Liver (tissue), 8 donors: ENCODE measurements at regions not wholly inside any gene's neighbourhood (a gene's known extent, or its start where the extent isn't known, plus 50 kb on each side); places are given as distances from the start of the nearest gene placed in this dataset.

Source experiments
- DNase-seq: peaks from one replicate; pipeline ENCODE4 v3.0.0-alpha.2; 2017; ENCODE audit warnings: low spot score
- H3K27ac ChIP-seq, 2 donors: one replicate each; pipeline ENCODE4 v1.7.0; 2013; ENCODE audit warnings: inconsistent platforms in 2 of 2, low read length in 2 of 2, control low read depth in 1 of 2, low read depth in 1 of 2, mild to moderate bottlenecking in 1 of 2
- H3K27me3 ChIP-seq, 4 donors: one replicate each; pipeline versions ENCODE4 v1.6.1 to v1.7.0; 2013; ENCODE audit warnings: low read length in 3 of 4, inconsistent platforms in 1 of 4, mild to moderate bottlenecking in 1 of 4, moderate library complexity in 1 of 4; ENCODE audit not compliant: control insufficient read depth in 4 of 4, insufficient read depth in 4 of 4
- H3K36me3 ChIP-seq, 4 donors: one replicate each; pipeline versions ENCODE4 v1.6.1 to v1.7.0; 2013; ENCODE audit warnings: low read length in 3 of 4, mild to moderate bottlenecking in 3 of 4, low read depth in 1 of 4, moderate library complexity in 1 of 4; ENCODE audit not compliant: control insufficient read depth in 4 of 4, insufficient read depth in 3 of 4
- H3K4me1 ChIP-seq, 4 donors: one replicate each; pipeline versions ENCODE4 v1.6.1 to v1.7.0; 2013; ENCODE audit warnings: low read length in 3 of 4, mild to moderate bottlenecking in 3 of 4, moderate library complexity in 1 of 4; ENCODE audit not compliant: control insufficient read depth in 4 of 4, insufficient read depth in 4 of 4
- H3K4me3 ChIP-seq, 3 donors: one replicate each; pipeline versions ENCODE4 v1.6.1 to v1.7.0; 2013; ENCODE audit warnings: low read length in 3 of 3, control low read depth in 1 of 3, low read depth in 1 of 3, mild to moderate bottlenecking in 1 of 3
- H3K9ac ChIP-seq, 2 donors: one replicate each; pipeline ENCODE4 v1.7.0; 2013; ENCODE audit warnings: low read length in 2 of 2, mild to moderate bottlenecking in 2 of 2, moderate library complexity in 2 of 2, control low read depth in 1 of 2, low read depth in 1 of 2
- H3K9me3 ChIP-seq, 4 donors: one replicate each; pipeline versions ENCODE4 v1.6.1 to v1.7.0; 2013; ENCODE audit warnings: low read length in 3 of 4; ENCODE audit not compliant: control insufficient read depth in 4 of 4
- EGR1 ChIP-seq, 2 donors: IDR thresholded peaks; 2 replicates each; pipeline ENCODE4 v1.6.1; 2016 to 2018; ENCODE audit warnings: antibody characterized with exemption in 2 of 2, low read depth in 2 of 2
- FOXA1 ChIP-seq: IDR thresholded peaks from 2 replicates; pipeline ENCODE4 v1.6.1; 2016; ENCODE audit warnings: antibody characterized with exemption
- FOXA2 ChIP-seq: IDR thresholded peaks from 2 replicates; pipeline ENCODE4 v1.6.1; 2016; ENCODE audit warnings: antibody characterized with exemption
- GABPA ChIP-seq, 2 donors: IDR thresholded peaks in 1 of 2; conservative IDR thresholded peaks in 1 of 2; 2 replicates each; pipeline ENCODE4 v1.6.1; 2016; ENCODE audit warnings: antibody characterized with exemption in 2 of 2, mild to moderate bottlenecking in 1 of 2, moderate library complexity in 1 of 2
- HNF4A ChIP-seq, 2 donors: conservative IDR thresholded peaks; 2 replicates each; pipeline ENCODE4 v1.6.1; 2016; ENCODE audit warnings: antibody characterized with exemption in 2 of 2, mild to moderate bottlenecking in 2 of 2
- HNF4G ChIP-seq: IDR thresholded peaks from 2 replicates; pipeline ENCODE4 v1.6.1; 2016; ENCODE audit warnings: antibody characterized with exemption
- JUND ChIP-seq, 2 donors: IDR thresholded peaks; 2 replicates each; pipeline ENCODE4 v1.6.1; 2016; ENCODE audit warnings: antibody characterized with exemption in 2 of 2
- MAX ChIP-seq: IDR thresholded peaks from 2 replicates; pipeline ENCODE4 v1.6.1; 2016; ENCODE audit warnings: antibody characterized with exemption
- NR2F2 ChIP-seq: IDR thresholded peaks from 2 replicates; pipeline ENCODE4 v1.6.1; 2016; ENCODE audit warnings: antibody characterized with exemption
- REST ChIP-seq: IDR thresholded peaks from 2 replicates; pipeline ENCODE4 v1.6.1; 2016; ENCODE audit warnings: antibody characterized with exemption, mild to moderate bottlenecking
- RXRA ChIP-seq, 2 donors: IDR thresholded peaks; 2 replicates each; pipeline ENCODE4 v1.6.1; 2017 to 2018; ENCODE audit warnings: antibody characterized with exemption in 2 of 2, mild to moderate bottlenecking in 1 of 2
- SP1 ChIP-seq: IDR thresholded peaks from 2 replicates; pipeline ENCODE4 v1.6.1; 2018; ENCODE audit warnings: antibody characterized with exemption, mild to moderate bottlenecking
- TAF1 ChIP-seq: conservative IDR thresholded peaks from 2 replicates; pipeline ENCODE4 v1.6.1; 2016; ENCODE audit warnings: antibody characterized with exemption, mild to moderate bottlenecking
- WGBS: extraction: QIAGEN DNeasy Blood & Tissue Kit; methylation state at CpG from one replicate; pipeline ENCODE4 v1.1.7; 2013; 5-methylcytosine and 5-hydroxymethylcytosine counted together
- TF ChIP-seq, protein P1 (sequence below): IDR thresholded peaks from 2 replicates; pipeline ENCODE4 v1.6.1; 2016; ENCODE audit warnings: antibody characterized with exemption
- TF ChIP-seq, protein P2 (sequence below): fragments of 150-350 bp; IDR thresholded peaks from 2 replicates; pipeline ENCODE4 v1.5.1; 2017; ENCODE audit warnings: improper control_type of control experiment, low read depth, low read length; ENCODE audit not compliant: missing input control
- TF ChIP-seq, protein P3 (sequence below): IDR thresholded peaks from 2 replicates; pipeline ENCODE4 v1.6.1; 2016; ENCODE audit warnings: antibody characterized with exemption
- donor health status: healthy.
- donor health status: healthy.
- donor health status: healthy.
- donor health status: healthy.
- donor health status: healthy.

- Histone ChIP-seq H3K9ac (no peak overlapping the region), H3K36me3 (no peaks in the 10 kb centered on the region), H3K27ac (no peak overlapping the region), H3K4me3 (no peak overlapping the region), H3K4me1 (no peaks in the 10 kb centered on the region), H3K9me3 (no peaks in the 10 kb centered on the region), H3K27me3 (peaks cover 0 to 7% (median 2%) of the 10 kb centered on the region in 4 donors)
- TF ChIP-seq FOXA2 (no peak), NR2F2 (no peak), RXRA (IDR thresholded peaks at IDR 0.05) (no peak), HNF4A (conservative IDR thresholded peaks at IDR 0.05) (no peak), SP1 (no peak), MAX (no peak), EGR1 (IDR thresholded peaks at IDR 0.05; ENCODE audit: low read depth in 2 of 2) (no peak), FOXA1 (no peak), REST (no peak)
- WGBS: 43% methylated on average over 3 of the region's 3 CpGs
- DNase-seq: no peak
Measured at GRCh38 chr12:66744956-66745383, 66.1 kb upstream of the GRIP1 start.

GRCh38 chr12:66746489-66747201 lies 67.8 kb upstream of the GRIP1 start:
- Histone ChIP-seq H3K36me3 (no peaks in the 10 kb centered on the region), H3K4me3 (no peak overlapping the region), H3K9me3 (no peaks in the 10 kb centered on the region), H3K27me3 (peaks cover 0 to 4% (median 2%) of the 10 kb centered on the region in 4 donors), H3K4me1 (no peaks in the 10 kb centered on the region), H3K9ac (no peak overlapping the region), H3K27ac (no peak overlapping the region)
- WGBS: 30% methylated on average over 1 of the region's 1 CpG
- no peak for DNase-seq
- TF ChIP-seq, protein P1, sequence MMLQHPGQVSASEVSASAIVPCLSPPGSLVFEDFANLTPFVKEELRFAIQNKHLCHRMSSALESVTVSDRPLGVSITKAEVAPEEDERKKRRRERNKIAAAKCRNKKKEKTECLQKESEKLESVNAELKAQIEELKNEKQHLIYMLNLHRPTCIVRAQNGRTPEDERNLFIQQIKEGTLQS: no peak
- TF ChIP-seq HNF4A (conservative IDR thresholded peaks at IDR 0.05): no peak
- TF ChIP-seq GABPA (IDR thresholded peaks at IDR 0.05 in 1 of 2, conservative IDR thresholded peaks at IDR 0.05 in 1 of 2): no peak
- TF ChIP-seq REST: no peak
- no peak for TF ChIP-seq FOXA1
- TF ChIP-seq, protein P2, sequence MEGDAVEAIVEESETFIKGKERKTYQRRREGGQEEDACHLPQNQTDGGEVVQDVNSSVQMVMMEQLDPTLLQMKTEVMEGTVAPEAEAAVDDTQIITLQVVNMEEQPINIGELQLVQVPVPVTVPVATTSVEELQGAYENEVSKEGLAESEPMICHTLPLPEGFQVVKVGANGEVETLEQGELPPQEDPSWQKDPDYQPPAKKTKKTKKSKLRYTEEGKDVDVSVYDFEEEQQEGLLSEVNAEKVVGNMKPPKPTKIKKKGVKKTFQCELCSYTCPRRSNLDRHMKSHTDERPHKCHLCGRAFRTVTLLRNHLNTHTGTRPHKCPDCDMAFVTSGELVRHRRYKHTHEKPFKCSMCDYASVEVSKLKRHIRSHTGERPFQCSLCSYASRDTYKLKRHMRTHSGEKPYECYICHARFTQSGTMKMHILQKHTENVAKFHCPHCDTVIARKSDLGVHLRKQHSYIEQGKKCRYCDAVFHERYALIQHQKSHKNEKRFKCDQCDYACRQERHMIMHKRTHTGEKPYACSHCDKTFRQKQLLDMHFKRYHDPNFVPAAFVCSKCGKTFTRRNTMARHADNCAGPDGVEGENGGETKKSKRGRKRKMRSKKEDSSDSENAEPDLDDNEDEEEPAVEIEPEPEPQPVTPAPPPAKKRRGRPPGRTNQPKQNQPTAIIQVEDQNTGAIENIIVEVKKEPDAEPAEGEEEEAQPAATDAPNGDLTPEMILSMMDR: no peak
- TF ChIP-seq HNF4G: no peak
- no peak for TF ChIP-seq SP1
- TF ChIP-seq JUND (IDR thresholded peaks at IDR 0.05): no peak
- no peak for TF ChIP-seq RXRA (IDR thresholded peaks at IDR 0.05)
- no peak for TF ChIP-seq MAX
- no peak for TF ChIP-seq TAF1
- no peak for TF ChIP-seq EGR1 (IDR thresholded peaks at IDR 0.05; ENCODE audit: low read depth in 2 of 2)
- TF ChIP-seq, protein P3, sequence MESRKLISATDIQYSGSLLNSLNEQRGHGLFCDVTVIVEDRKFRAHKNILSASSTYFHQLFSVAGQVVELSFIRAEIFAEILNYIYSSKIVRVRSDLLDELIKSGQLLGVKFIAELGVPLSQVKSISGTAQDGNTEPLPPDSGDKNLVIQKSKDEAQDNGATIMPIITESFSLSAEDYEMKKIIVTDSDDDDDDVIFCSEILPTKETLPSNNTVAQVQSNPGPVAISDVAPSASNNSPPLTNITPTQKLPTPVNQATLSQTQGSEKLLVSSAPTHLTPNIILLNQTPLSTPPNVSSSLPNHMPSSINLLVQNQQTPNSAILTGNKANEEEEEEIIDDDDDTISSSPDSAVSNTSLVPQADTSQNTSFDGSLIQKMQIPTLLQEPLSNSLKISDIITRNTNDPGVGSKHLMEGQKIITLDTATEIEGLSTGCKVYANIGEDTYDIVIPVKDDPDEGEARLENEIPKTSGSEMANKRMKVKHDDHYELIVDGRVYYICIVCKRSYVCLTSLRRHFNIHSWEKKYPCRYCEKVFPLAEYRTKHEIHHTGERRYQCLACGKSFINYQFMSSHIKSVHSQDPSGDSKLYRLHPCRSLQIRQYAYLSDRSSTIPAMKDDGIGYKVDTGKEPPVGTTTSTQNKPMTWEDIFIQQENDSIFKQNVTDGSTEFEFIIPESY: no peak
